ENCODE measurements at regions not wholly inside any gene's neighbourhood (a gene's known extent, or its start where the extent isn't known, plus 50 kb on each side); places are given as distances from the start of the nearest gene placed in this dataset.
"Not testable (repeated sequence)": the region's sequence is repeated elsewhere in the genome, so short reads cannot be mapped to it uniquely, and the experiment has no call there.

DNA sequence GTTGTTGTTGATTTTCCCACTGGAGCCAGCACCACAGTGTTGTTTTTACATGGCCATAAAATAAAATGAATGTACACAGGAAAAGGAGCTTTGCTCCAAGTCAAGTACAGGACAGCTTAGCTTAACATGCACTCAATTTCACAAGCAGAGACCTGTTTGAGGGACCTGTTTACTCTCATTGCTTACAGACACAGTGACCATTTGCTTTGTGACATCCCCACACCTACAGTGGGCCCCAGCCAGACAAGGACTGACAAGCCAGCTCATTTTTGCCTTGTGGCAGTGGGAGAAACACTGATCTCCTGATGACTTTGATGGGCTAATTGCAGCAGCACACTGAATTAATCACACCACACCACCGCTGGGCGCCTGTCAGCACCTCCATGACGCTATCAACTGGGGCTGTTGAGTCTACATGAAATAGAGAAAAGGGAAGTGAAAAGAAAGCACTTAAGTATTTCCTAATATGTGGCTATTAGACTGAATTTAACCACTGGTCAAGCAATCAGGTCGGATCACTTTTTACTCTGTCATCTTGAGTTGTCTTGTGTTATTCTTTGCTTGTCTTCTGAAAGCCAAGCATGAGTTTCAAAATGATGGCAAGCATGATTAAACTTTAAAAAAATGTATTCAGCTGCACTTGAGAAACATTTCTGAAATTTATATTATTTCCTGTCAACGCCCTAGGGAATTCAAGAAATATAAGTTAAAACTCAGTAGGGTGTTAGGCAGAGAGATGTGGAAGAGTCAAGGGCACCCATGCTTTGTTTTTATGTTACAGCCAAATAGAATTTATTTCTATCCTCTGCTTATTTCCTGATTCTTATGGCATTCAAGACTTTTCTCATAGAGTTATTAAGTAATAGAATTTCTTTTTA, 557.7 kb downstream of the RAB28 start:
- no peak for DNase-seq

GRCh38 chr4:12924728-12925320, 559.3 kb downstream of the RAB28 start:
- DNase-seq, result no peak

DNA sequence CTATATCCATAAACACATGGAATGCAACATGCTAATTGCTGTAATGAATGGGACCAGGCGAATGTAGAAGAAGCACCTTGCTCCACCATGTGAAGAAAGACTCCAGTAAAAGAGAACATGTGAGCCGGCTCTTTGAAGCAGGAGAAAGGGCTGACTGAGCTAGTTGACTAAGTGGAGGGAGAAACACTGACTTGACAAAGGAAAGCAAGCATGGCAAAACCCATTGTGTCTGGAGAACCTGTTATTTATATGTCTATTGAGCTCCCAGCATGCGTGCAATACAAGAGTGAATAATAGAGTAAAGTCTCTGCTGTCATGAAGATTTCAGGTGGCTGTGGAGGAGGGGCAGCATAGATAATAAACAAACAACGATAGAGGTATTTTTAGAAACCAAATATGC, 559.9 kb downstream of the RAB28 start:
- DNase-seq, result no peak

GRCh38 chr4:12912896-12913418, 571.2 kb downstream of the RAB28 start:
- no peak for DNase-seq

GRCh38 chr4:12911750-12912358, 572.3 kb downstream of the RAB28 start:
- DNase-seq, result no peak

DNA sequence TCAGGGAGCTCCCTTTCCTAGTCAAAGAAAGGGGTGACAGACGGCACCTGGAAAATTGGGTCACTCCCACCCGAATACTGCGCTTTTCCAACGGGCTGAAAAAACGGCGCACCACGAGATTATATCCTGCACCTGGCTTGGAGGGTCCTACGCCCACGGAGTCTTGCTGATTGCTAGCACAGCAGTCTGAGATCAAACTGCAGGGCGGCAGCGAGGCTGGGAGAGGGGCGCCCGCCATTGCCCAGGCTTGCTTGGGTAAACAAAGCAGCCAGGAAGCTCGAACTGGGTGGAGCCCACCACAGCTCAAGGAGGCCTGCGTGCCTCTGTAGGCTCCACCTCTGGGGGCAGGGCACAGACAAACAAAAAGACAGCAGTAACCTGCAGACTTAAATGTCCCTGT, 580.5 kb downstream of the RAB28 start:
- DNase-seq, result not testable (repeated sequence)

DNA sequence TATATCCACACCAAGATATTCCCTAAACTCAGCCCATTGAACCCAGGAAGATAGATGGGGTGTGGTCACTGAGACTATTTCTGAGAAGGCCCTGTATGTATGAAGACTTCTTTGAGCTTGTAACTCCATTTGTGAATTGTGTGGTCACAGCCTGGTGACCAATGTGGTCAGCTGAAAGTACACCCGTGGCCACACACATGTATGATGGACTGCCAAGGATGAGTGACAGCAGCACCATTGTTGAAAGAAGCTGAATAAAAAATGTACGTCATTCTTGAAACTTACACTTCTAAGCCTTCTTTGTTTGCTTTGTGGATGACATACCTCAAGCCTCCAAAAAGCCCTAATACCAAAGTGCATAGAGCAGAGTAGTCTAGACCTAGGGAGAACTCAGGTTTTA, 581.4 kb downstream of the RAB28 start:
- DNase-seq, result no peak

GRCh38 chr4:12897954-12898353, 586.2 kb downstream of the RAB28 start:
- no peak for DNase-seq

GRCh38 chr4:12894062-12894461, 590.1 kb downstream of the RAB28 start:
- DNase-seq, result no peak

GRCh38 chr4:12889054-12889453, 595.1 kb downstream of the RAB28 start:
- DNase-seq, result no peak

GRCh38 chr4:12884846-12885796, 599.0 kb downstream of the RAB28 start:
- no peak for DNase-seq

DNA sequence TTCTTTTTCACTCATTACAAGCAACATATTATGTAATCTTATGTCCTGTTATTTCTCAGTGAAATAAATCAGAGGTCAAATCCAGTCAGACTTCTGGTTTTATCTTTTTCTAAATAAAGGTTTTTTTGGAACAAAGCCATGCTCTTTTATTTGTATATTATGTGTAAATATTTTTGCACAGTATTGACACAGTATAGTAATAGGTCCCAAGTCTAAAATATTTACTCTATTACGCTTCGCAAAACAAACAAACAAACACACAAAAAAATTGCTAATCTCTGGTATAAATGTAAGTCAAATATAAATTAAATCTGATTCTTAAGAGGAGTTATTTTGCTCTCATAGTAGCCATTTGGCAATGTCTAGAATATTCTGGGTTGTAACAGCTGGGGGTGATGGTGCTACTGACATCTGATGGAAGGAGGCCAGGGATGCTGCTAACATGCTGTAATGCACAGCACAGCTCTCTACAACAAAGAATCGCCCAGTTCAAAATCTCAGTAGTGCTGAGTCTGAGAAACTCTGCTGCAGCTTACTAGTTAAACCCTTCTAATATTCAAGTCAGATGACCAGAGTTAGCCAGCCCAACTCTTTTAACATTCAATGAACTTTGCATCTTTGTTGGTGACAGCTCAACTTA, 602.1 kb downstream of the RAB28 start:
- no peak for DNase-seq

- DNase-seq, result no peak
Observed at GRCh38 chr4:12880844-12881243, 603.3 kb downstream of the RAB28 start.

DNA sequence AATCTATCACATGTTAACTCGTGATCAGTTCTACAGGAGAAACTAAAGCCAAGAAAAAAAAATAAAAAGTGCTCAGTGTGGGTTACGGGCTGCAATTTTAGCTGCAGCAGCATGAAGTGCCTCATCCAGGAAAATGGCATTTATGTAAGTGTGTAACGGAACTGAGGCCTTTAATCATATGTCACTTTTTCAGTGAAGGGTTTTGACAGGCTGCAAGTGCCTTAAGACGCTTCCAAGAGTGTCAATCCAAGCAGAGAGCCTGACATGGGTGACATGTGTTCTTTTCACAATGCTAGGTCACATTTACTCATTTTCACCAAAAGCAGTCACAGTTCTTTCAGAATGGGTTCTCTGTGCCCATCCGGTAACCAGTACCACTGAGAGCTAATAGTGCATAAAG, 604.6 kb downstream of the RAB28 start:
- no peak for DNase-seq

DNA sequence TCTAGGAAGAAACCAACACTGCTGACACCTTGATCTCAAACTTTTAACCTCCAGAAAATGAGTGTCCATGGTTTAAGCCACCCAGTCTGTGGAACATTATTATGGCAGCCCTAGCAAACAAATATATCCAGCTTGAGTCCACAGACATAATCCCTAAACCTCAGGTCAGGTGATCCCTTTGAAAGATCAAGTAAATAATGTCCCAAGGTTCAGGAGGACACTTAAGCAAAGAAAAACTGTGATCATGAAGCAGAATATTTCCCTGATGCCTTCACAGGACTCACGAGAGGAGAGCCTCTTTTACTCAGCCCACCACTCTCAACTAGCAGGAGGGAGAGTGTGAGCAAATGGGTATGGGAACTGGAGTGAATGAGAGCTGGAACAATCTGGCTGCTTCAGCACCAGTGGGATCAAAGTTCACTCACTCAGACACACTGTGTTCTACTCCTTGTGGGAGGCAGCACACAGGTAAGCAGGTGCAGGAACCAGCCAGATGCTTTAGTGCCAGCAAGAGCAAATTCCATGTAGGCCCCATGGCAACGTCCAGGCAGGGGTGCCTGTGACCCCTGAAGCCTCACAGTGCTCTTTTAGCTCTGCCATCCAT, 608.4 kb downstream of the RAB28 start:
- no peak for DNase-seq

- DNase-seq, result no peak
Observed at GRCh38 chr4:12873351-12873750, 610.8 kb downstream of the RAB28 start.

- DNase-seq, result no peak
Observed at GRCh38 chr4:12861422-12861821, 622.7 kb downstream of the RAB28 start.

- DNase-seq, result no peak
Observed at GRCh38 chr4:12852338-12853307, 631.5 kb downstream of the RAB28 start.

DNA sequence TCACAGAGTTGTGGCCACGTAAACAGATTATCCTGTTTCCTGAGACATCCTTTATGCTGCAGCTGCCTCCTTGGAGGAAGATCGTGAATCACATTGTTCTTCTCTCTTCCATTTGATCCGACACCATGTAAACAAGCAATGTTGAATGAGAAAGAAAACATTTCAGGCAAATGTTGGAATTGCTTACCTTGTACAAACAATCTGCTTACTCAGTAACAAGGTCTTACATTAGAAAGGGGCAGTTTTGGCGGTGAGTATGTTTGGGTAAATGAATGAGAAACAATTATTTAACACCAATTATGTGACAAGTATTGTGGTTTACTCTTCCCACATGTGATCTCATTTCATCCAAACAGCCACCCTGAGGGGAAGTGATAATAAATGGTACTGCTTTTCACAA, 637.8 kb downstream of the RAB28 start:
- no peak for DNase-seq

DNA sequence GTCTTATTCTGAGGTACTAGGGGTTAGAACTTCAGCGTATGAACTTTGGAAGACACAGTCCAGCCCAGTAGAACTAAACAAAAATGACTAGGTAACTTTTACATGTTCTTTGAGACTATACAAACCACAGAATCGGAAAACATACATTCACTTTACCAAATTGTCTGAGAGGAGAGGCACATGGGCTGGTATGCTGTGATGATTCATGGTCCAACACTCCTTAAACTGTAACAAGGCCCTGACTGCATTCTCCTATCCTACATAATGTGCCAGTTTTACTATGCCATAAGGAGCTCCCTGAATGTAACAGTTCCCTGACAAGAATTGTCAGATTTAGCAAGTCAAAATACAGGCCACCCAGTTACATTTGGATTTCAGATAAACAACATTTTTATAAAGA, 640.0 kb downstream of the RAB28 start:
- no peak for DNase-seq

- no peak for DNase-seq
Observed at GRCh38 chr4:12827966-12828365, 656.2 kb downstream of the RAB28 start.
